ENCODE measurements at regions not wholly inside any gene's neighbourhood (a gene's known extent, or its start where the extent isn't known, plus 50 kb on each side); places are given as distances from the start of the nearest gene placed in this dataset.
"Not testable (repeated sequence)": the region's sequence is repeated elsewhere in the genome, so short reads cannot be mapped to it uniquely, and the experiment has no call there.

DNA sequence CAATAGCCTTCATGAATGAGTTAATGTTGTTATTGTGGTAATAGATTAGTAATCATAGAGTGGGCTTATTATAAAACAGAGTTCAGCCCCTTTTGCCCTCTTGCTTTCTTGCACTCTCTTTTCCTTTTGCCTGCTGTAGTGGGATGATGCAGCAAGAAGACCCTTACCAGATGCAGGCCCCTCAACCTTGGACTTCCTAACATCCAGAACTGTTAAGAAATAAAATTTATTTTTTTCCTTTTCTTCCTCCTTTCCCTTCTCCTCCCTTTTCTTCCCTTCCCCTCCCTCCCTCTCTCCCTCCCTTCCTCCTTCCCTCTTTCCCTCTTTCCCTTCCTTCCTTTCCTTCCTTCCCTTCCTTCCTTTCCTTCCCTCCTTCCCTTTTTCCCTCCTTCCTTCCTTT, 88.1 kb downstream of the CCDC201 start:
- TF ChIP-seq, protein P1, sequence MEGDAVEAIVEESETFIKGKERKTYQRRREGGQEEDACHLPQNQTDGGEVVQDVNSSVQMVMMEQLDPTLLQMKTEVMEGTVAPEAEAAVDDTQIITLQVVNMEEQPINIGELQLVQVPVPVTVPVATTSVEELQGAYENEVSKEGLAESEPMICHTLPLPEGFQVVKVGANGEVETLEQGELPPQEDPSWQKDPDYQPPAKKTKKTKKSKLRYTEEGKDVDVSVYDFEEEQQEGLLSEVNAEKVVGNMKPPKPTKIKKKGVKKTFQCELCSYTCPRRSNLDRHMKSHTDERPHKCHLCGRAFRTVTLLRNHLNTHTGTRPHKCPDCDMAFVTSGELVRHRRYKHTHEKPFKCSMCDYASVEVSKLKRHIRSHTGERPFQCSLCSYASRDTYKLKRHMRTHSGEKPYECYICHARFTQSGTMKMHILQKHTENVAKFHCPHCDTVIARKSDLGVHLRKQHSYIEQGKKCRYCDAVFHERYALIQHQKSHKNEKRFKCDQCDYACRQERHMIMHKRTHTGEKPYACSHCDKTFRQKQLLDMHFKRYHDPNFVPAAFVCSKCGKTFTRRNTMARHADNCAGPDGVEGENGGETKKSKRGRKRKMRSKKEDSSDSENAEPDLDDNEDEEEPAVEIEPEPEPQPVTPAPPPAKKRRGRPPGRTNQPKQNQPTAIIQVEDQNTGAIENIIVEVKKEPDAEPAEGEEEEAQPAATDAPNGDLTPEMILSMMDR (conservative IDR thresholded peaks at IDR 0.05; ENCODE audit: low read depth, low read length): not testable (repeated sequence)
- TF ChIP-seq POLR2A (IDR thresholded peaks at IDR 0.05; ENCODE audit: low read depth, low read length); RFX5 (IDR thresholded peaks at IDR 0.05; ENCODE audit: low read depth, low read length); NFE2L2 (IDR thresholded peaks at IDR 0.05; ENCODE audit: low read depth, low read length); FOS (IDR thresholded peaks at IDR 0.05; ENCODE audit: low read depth, low read length); MXI1 (IDR thresholded peaks at IDR 0.05; ENCODE audit: borderline replicate concordance, low read depth, low read length): not testable (repeated sequence)
